NCI-H2227 treated with DMSO at 0.1 percent for 48 hours (cell line): ENCODE measurements at regions not wholly inside any gene's neighbourhood (a gene's known extent, or its start where the extent isn't known, plus 50 kb on each side); places are given as distances from the start of the nearest gene placed in this dataset.

Source experiments
- DNase-seq: peaks from one replicate; lab custom pipeline; 2025; lab: John Stamatoyannopoulos, UW

DNA sequence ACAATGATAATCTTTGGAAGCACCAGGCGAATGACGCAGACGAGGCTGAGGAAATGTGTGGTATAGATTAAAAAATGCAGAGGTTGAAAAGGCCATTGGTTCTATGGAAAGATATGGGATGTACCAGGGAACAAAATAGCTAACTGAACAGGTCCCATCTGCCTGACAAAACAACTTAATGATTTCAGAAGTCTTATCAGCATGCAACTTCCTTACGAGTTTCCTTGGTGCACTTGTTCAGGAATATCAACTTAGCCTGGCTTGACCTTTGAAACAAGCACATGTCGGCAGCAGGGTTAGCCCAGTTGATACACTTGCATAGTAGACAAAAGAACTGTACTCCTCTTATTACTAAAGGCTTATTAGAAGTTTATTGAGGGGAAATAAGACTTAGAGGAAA, 90.9 kb upstream of the CDH11 start:
- DNase-seq = no peak

DNA sequence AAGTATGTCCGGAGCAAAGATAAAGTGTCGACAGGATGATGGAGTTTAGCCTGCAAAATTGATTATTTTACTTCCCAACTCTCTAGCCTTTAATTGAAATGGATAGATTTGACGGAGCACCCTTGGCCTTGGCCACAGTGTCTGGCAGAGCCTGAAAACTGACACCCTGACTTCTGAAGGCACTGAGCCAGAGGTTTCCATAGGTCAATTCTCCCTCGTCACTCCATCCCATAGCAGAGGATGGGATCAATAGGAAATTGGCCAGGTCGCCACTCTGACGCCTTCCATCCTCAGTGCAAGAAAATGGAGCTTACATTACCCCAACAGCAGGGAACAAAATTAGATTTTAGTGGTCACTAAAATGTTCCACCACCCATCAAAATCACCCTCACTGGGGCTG, 90.4 kb upstream of the CDH11 start:
- DNase-seq = no peak

DNA sequence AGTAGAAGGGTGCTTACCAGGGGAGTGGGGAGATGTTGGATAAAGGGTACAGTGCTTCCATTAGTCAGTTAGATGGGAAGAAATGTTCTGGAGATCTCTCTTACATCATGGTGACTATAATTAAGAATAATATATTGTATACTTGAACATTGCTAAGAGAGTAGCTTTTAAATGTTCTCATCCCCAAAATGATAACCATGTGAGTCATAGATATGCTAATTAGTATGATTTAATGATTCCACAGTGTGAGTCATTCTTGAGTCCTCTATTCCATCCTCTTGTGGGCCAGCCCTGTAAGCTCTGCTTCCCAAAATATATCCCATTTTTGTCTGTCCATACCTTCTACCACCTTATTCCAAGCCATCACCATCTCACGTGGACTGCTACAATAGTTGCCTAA, 80.6 kb upstream of the CDH11 start:
- DNase-seq = no peak

DNA sequence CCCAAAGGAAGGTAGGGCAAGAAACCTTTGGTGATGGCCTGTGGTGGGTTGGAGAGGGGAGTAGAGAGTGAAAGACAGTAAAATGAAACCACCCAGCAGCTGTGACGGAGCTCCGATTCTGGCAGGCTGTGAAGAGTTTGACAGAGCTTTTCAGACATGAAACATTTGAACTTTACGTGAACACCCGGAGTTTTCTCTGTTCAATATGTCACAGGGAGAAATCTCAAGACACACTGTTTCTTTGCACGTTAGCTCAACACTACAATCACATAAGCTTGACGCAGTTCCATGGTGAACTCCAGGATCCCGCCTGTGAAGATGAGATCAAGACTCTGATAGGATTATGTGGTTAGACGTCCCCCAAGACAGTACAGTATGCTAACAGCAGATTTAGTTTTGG, 79.6 kb upstream of the CDH11 start:
- no peak for DNase-seq

DNA sequence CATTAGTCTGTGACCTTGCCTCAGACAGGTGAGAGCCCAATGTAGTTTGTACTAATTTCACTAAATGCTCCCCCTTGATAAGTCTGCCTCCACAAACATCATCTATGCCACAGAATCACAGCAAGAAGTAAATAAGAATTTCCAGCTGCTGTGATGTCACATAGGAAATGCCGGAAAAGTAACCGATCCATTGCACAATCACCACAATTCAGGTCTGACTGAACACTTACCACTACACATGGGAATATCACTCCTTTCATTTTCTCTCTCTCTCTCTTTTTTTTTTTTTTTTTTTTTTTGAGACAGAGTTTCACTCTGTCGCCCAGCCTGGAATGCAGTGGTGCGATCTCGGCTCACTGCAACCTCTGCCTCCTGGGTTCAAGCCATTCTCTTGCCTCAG, 79.0 kb upstream of the CDH11 start:
- no peak for DNase-seq

DNA sequence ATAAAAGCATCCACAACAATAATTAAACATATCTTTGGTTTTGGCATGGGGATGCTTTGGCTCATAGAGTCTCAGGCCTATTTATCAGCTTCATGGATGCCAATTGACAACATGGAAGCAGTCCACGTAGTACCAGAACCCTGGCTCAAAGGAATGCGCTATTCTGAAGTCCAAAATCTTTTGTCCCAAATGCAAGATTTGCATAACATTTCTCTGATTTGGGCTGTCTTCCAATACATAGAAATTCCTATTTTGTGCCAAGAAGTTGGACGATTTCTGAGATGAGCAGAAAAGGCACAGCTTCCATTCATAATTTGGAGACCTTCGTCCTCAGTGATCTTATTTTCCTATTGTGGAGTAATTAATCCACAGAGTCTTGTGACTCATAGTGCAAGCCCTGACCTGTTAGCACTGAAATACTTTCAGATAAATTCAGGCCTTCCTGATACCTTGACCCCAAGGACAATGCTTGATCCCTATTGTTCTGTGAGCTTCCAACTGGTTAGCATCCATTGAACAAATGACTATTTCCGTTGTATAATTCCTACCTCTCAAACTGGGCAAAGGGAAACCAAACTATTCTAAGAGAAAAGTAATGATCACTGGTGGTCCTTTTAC, 78.4 kb upstream of the CDH11 start:
- no peak for DNase-seq

DNA sequence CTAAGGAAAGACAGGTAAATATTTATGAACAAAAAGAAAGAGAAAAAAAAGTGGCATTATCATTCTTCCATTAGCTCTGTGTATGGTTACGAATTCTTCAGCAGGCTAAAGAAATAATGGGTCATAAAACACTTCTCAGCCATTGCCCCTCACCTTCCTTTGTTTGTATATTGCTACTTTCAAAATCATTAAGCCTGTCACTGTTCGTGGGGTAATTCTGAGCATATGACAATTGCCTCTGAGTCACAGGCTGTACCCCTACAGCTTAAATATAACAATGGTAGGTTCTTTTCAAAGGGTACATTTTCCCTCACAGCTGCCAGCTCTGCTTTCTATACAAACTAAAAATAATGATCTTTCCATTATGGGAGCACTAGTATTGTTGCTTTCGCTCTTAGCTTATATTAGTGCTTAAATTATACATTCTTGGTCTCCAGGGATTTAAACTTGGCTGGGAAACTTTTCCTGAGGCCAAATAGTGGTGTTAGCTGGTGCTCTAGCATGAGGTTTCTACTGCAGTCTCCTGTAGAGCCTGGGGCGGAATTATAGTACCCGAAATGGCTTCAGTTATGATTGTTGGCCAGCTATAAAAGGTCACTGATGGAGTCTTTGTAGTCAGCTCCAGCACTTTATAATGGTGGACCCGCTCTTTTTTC, 74.7 kb upstream of the CDH11 start:
- DNase-seq = no peak

DNA sequence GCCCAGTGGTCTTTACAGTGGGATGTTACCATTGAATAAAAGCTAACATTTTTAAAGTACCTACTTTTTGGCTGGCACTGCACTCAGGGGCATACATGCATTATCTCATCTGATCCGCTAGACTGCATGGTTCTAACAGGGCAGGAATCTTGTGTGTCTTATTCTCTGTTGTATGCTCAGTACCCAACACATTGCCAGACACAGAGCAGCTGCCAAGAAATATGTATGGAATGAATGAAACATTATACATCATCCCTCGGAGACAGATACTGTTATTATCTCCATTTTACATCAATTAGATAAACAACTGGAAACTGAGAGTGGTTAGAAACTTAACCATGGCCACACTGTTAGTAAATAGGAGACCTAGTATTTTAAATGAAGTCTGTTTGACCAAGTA, 74.1 kb upstream of the CDH11 start:
- no peak for DNase-seq

DNA sequence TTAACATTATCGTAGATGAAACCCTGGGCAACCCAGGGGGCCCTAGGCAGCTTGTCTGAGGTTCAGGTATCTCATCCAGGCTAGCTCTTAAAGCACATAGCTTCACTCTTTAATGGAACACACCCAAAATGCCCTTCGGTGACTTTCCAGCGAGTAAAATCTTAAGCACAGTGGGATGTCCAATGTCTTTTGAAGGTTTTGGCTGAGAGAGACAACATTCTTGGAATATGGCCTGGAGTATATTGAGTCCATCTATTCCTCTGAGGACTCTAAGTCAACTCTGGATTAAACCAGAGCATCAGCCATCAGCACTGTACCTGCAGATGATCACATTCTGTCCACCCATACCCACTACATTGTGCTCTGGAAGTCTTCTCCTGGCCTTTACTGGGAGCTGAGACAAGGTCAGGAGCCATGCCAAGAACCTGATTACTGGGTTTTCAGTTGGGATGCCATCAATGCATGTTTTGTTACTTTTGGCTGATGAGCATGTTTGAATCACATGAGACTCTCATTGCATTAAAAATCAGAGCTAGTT, 63.4 kb upstream of the CDH11 start:
- no peak for DNase-seq

DNA sequence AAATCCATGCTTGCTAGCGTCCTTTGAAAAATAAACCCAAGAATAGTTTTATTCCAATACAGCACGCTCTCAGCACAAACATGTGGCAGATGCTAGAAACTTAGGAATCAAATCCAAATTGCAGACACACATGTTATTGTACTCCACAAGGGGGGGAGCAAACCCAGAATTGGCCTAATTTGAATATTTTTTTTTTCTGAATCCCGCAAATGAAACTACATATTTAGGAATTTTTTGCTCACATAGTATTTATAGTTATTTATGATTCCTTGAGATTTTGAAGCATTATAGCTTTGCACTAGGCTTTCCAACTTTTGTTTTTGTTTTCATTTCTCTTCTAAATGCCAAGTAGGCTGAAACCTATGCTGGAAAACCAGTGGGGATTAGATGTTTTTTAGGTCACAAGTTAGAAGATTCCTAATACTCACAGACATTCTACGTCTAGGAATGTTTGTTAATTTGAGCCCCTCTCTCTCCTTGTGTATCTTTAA, 59.3 kb upstream of the CDH11 start:
- DNase-seq = no peak

DNA sequence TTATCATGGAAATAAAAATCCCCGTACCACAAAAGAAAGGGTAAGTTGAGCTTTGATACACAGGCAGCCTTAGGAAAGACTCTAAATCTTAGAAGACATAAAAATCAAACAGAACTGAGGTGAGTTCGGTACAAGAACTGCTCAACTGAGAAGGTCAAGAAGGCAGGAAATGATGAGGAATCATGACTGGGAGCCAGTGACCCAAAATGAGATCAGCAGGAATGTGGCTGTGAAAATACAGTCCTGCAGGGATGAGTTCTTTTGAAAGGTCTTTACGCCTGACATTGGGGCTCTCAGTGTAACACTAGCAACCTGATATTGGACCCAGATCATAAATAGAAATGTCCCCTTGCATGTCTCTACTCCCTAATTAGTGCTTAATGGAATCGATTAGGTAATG, 56.3 kb upstream of the CDH11 start:
- DNase-seq = no peak

DNA sequence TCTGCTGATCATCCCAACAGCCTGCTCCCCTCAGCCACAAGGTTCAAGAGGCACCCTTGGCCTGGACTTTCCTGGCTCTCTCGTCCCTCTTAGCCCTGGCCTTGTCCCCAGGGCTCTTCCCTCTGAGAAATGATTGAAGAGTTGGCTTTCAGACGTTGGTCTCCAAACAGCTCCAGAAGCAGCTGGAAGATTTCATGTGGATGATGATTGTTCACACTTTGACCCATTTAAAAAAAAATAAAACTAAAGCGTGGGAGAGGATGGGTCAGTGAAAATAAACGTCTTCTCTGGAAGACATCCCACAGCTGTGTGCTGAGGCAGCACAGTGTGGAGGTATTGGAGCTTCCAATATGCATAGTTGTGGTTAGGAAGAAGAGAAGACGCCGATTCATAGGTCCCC, 54.7 kb upstream of the CDH11 start:
- DNase-seq = no peak

DNA sequence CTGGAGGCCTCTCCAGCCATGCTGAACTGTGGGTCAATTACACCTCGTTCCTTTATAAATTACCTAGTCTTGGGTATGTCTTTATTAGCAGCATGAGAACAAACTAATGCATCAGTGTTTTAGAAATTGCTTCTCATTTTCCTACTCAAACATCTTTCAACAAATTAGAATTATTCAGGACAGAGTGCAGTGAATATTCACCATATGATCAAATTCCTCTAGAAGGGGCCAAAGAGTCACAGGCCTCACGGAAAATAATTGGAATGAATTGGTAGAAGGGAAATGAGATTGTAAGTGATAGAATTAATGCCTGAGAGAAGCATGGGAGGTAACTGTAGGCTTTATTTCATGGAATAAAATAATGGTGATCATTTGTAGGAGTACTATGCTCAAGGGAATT, 50.5 kb upstream of the CDH11 start:
- DNase-seq = no peak
